GM06990 (cell line): ENCODE measurements at regions not wholly inside any gene's neighbourhood (a gene's known extent, or its start where the extent isn't known, plus 50 kb on each side); places are given as distances from the start of the nearest gene placed in this dataset.

ENCODE experiments used
- DNase-seq: peaks from one replicate; pipeline ENCODE4 v3.0.0-alpha.2; 2011; ENCODE audit not compliant: insufficient read length; ENCODE audit errors: extremely low read depth
- H3K27me3 ChIP-seq: replicated peaks from 2 replicates; pipeline ENCODE4 v1.6.0; 2011; ENCODE audit warnings: low read length; ENCODE audit not compliant: control insufficient read depth, insufficient read depth
- H3K36me3 ChIP-seq: 2 replicates; pipeline ENCODE4 v1.5.1; 2011; ENCODE audit warnings: low read length; ENCODE audit not compliant: control insufficient read depth, insufficient read depth
- H3K4me3 ChIP-seq: replicated peaks from 2 replicates; pipeline ENCODE4 v1.5.1; 2011; ENCODE audit warnings: low read depth, mild to moderate bottlenecking, control low read depth, low read length
- CTCF ChIP-seq: IDR thresholded peaks from 2 replicates; pipeline ENCODE4 v1.5.1; 2011; ENCODE audit warnings: low read length, control low read depth, mild to moderate bottlenecking, inconsistent platforms; ENCODE audit not compliant: insufficient read depth, poor library complexity, severe bottlenecking

GRCh38 chr7:116327135-116327534 is 116.8 kb downstream of the TES start:
- no peak for TF ChIP-seq CTCF
- DNase-seq = no peak
- Histone ChIP-seq H3K4me3 (no peak overlapping the region), H3K36me3 (no peaks in the 10 kb centered on the region), H3K27me3 (no peaks in the 10 kb centered on the region)

- no peak for DNase-seq
- no peak overlapping the region for H3K4me3 ChIP-seq
- no peaks in the 10 kb centered on the region for H3K36me3 ChIP-seq
- no peak for TF ChIP-seq CTCF
- no peaks in the 10 kb centered on the region for H3K27me3 ChIP-seq
These were observed 117.4 kb downstream of the TES start for GRCh38 chr7:116327752-116328151.

GRCh38 chr7:116328161-116328560 is 117.8 kb downstream of the TES start:
- TF ChIP-seq CTCF = no peak

GRCh38 chr7:116329686-116330503 is 119.6 kb downstream of the TES start:
- H3K36me3 ChIP-seq = no peaks in the 10 kb centered on the region
- DNase-seq = no peak
- H3K4me3 ChIP-seq = no peak overlapping the region
- H3K27me3 ChIP-seq = no peaks in the 10 kb centered on the region
- no peak for TF ChIP-seq CTCF

More at GRCh38 chr7:116328161-116328560, 117.8 kb downstream of the TES start:
- H3K36me3 ChIP-seq = no peaks in the 10 kb centered on the region
- no peak overlapping the region for H3K4me3 ChIP-seq
- no peak for DNase-seq
- no peaks in the 10 kb centered on the region for H3K27me3 ChIP-seq

- Histone ChIP-seq H3K27me3 (no peaks in the 10 kb centered on the region), H3K36me3 (no peaks in the 10 kb centered on the region), H3K4me3 (no peak overlapping the region)
- no peak for DNase-seq
- TF ChIP-seq CTCF = no peak
These were observed 120.7 kb downstream of the TES start for GRCh38 chr7:116331020-116331419.
